ENCODE measurements at regions not wholly inside any gene's neighbourhood (a gene's known extent, or its start where the extent isn't known, plus 50 kb on each side); places are given as distances from the start of the nearest gene placed in this dataset.

- TF ChIP-seq CTCF (IDR thresholded peaks at IDR 0.05 in 4 of 5, conservative IDR thresholded peaks at IDR 0.05 in 1 of 5) (no peak), POLR2A (IDR thresholded peaks at IDR 0.05) (no peak)
- Histone ChIP-seq H3K27me3 (peaks cover 14 to 24% (median 20%) of the 10 kb centered on the region in 3 donors), H3K4me3 (no peak overlapping the region), H3K27ac (no peak overlapping the region), H3K4me1 (no peaks in the 10 kb centered on the region), H3K36me3 (no peaks in the 10 kb centered on the region), H3K9me3 (no peaks in the 10 kb centered on the region)
- in situ Hi-C loops (cut with MboI; ENCODE audit: low sequenced_read_pairs in 4 of 4) (no loop called here), intact Hi-C loops (cut with DNase I; ENCODE audit: low total_unique reads) (no loop called here)
- DNase-seq (no peak), ATAC-seq (no peak)
Observed at GRCh38 chr17:36859003-36859300, 78.3 kb upstream of the LHX1 start.

- intact Hi-C loops (cut with DNase I; ENCODE audit: low total_unique reads): no loop called here
- H3K27me3 ChIP-seq: peaks cover 14 to 21% (median 20%) of the 10 kb centered on the region in 3 donors
- no peak for ATAC-seq
- no peak overlapping the region for H3K4me3 ChIP-seq
- no peak for DNase-seq
- no peaks in the 10 kb centered on the region for H3K4me1 ChIP-seq
- TF ChIP-seq POLR2A (IDR thresholded peaks at IDR 0.05) (no peak), CTCF (IDR thresholded peaks at IDR 0.05 in 4 of 5, conservative IDR thresholded peaks at IDR 0.05 in 1 of 5) (no peak)
- in situ Hi-C loops (cut with MboI; ENCODE audit: low sequenced_read_pairs in 4 of 4): no loop called here
- H3K9me3 ChIP-seq: no peaks in the 10 kb centered on the region
- no peak overlapping the region for H3K27ac ChIP-seq
- H3K36me3 ChIP-seq: no peaks in the 10 kb centered on the region
Observed at GRCh38 chr17:36859706-36860105, 77.6 kb upstream of the LHX1 start.

- Histone ChIP-seq H3K4me3 (no peak overlapping the region), H3K27ac (no peak overlapping the region), H3K4me1 (no peaks in the 10 kb centered on the region), H3K27me3 (peaks cover 5 to 12% (median 12%) of the 10 kb centered on the region in 3 donors), H3K36me3 (no peaks in the 10 kb centered on the region), H3K9me3 (no peaks in the 10 kb centered on the region)
- no peak for DNase-seq
- no peak for TF ChIP-seq CTCF (IDR thresholded peaks at IDR 0.05 in 4 of 5, conservative IDR thresholded peaks at IDR 0.05 in 1 of 5)
- no peak for TF ChIP-seq POLR2A (IDR thresholded peaks at IDR 0.05)
- in situ Hi-C loops (cut with MboI; ENCODE audit: low sequenced_read_pairs in 4 of 4): no loop called here
- no peak for ATAC-seq
- intact Hi-C loops (cut with DNase I; ENCODE audit: low total_unique reads): no loop called here
Observed at GRCh38 chr17:36861531-36861930, 75.7 kb upstream of the LHX1 start.

GRCh38 chr17:36862116-36862920 lies 75.0 kb upstream of the LHX1 start:
- no peak for TF ChIP-seq CTCF (IDR thresholded peaks at IDR 0.05 in 4 of 5, conservative IDR thresholded peaks at IDR 0.05 in 1 of 5)
- no peak for TF ChIP-seq POLR2A (IDR thresholded peaks at IDR 0.05)

GRCh38 chr17:36863131-36863530 lies 74.1 kb upstream of the LHX1 start:
- no peaks in the 10 kb centered on the region for H3K4me1 ChIP-seq
- ATAC-seq (no peak), DNase-seq (no peak)
- H3K36me3 ChIP-seq: no peaks in the 10 kb centered on the region
- no peak overlapping the region for H3K27ac ChIP-seq
- H3K4me3 ChIP-seq: no peak overlapping the region
- peaks cover 0 to 5% (median 3%) of the 10 kb centered on the region in 3 donors for H3K27me3 ChIP-seq
- intact Hi-C loops (cut with DNase I; ENCODE audit: low total_unique reads): no loop called here
- H3K9me3 ChIP-seq: no peaks in the 10 kb centered on the region
- TF ChIP-seq CTCF (IDR thresholded peaks at IDR 0.05 in 4 of 5, conservative IDR thresholded peaks at IDR 0.05 in 1 of 5) (no peak), POLR2A (IDR thresholded peaks at IDR 0.05) (no peak)
- in situ Hi-C loops (cut with MboI; ENCODE audit: low sequenced_read_pairs in 4 of 4): no loop called here

More at GRCh38 chr17:36862116-36862920, 75.0 kb upstream of the LHX1 start:
- Histone ChIP-seq H3K36me3 (no peaks in the 10 kb centered on the region), H3K4me1 (no peaks in the 10 kb centered on the region), H3K27ac (no peak overlapping the region), H3K9me3 (no peaks in the 10 kb centered on the region), H3K27me3 (peaks cover 3 to 11% (median 5%) of the 10 kb centered on the region in 3 donors), H3K4me3 (no peak overlapping the region)
- DNase-seq (no peak), ATAC-seq (no peak)
- intact Hi-C loops (cut with DNase I; ENCODE audit: low total_unique reads): no loop called here
- in situ Hi-C loops (cut with MboI; ENCODE audit: low sequenced_read_pairs in 4 of 4): no loop called here
